ENCODE measurements at regions not wholly inside any gene's neighbourhood (a gene's known extent, or its start where the extent isn't known, plus 50 kb on each side); places are given as distances from the start of the nearest gene placed in this dataset.

- no peaks in the 10 kb centered on the region for H3K36me3 ChIP-seq
- TF ChIP-seq CTCF (IDR thresholded peaks at IDR 0.05), result no peak
- DNase-seq, result no peak
- H3K4me1 ChIP-seq, result no peaks in the 10 kb centered on the region
- no peaks in the 10 kb centered on the region for H3K9me3 ChIP-seq
- intact Hi-C loops (cut with DNase I; ENCODE audit: low total_unique reads), result no loop called here
- no peak overlapping the region for H3K27ac ChIP-seq
- H3K4me3 ChIP-seq, result no peak overlapping the region
- no peaks in the 10 kb centered on the region for H3K27me3 ChIP-seq
Observed at GRCh38 chr5:82991678-82992323, 85.4 kb downstream of the TMEM167A start.

- Histone ChIP-seq H3K27ac (no peak overlapping the region), H3K4me3 (no peak overlapping the region), H3K4me1 (no peaks in the 10 kb centered on the region), H3K36me3 (no peaks in the 10 kb centered on the region), H3K9me3 (no peaks in the 10 kb centered on the region), H3K27me3 (no peaks in the 10 kb centered on the region)
- no peak for TF ChIP-seq CTCF (IDR thresholded peaks at IDR 0.05)
- intact Hi-C loops (cut with DNase I; ENCODE audit: low total_unique reads), result no loop called here
- DNase-seq, result no peak
Observed at GRCh38 chr5:82991059-82991458, 86.1 kb downstream of the TMEM167A start.

DNA sequence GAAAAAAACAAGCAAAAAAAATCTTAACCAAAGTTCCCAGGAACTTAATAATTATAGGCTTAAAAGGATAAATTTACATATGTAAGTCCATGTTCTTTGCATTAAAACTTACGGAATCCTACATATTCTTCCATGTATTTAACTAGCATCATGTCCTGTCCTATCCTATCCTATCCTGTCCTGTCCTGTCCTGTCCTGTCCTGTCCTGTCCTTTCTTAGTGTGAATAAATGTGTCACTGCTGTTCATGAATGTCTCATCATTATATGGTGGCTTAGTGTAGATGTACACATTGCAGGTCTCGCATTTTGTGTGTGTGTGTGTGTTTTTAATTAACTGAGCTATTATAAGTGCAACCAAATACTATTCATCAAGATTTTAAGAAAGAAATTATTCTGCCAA is 90.0 kb downstream of the TMEM167A start:
- no peak for TF ChIP-seq CTCF (IDR thresholded peaks at IDR 0.05)
- DNase-seq, result no peak
- Histone ChIP-seq H3K27ac (no peak overlapping the region), H3K36me3 (no peaks in the 10 kb centered on the region), H3K4me1 (no peaks in the 10 kb centered on the region), H3K4me3 (no peak overlapping the region), H3K27me3 (no peaks in the 10 kb centered on the region), H3K9me3 (no peaks in the 10 kb centered on the region)
- intact Hi-C loops (cut with DNase I; ENCODE audit: low total_unique reads), result no loop called here

DNA sequence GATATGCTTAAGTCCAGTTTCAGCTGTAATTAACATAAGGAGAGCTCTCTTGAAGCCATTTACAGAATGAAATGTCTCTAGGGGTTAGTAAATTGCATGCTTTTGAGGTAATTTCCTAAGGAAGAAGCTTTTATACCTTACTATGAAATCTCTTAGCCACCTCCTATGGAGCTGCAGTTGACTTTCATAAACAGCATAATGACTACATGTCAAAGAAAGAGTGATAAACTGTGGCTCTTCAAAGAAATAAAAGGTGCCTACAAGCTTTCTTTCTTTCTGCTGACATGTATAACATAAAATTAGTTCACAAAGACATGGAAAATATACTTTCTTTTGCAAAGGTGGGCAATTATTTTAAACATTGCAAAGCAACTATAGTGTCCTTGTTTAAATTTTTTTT is 90.8 kb downstream of the TMEM167A start:
- H3K27me3 ChIP-seq, result no peaks in the 10 kb centered on the region
- intact Hi-C loops (cut with DNase I; ENCODE audit: low total_unique reads), result no loop called here
- H3K27ac ChIP-seq, result no peak overlapping the region
- TF ChIP-seq CTCF (IDR thresholded peaks at IDR 0.05), result no peak
- H3K4me1 ChIP-seq, result no peaks in the 10 kb centered on the region
- H3K36me3 ChIP-seq, result no peaks in the 10 kb centered on the region
- no peak overlapping the region for H3K4me3 ChIP-seq
- DNase-seq, result no peak
- H3K9me3 ChIP-seq, result no peaks in the 10 kb centered on the region

DNA sequence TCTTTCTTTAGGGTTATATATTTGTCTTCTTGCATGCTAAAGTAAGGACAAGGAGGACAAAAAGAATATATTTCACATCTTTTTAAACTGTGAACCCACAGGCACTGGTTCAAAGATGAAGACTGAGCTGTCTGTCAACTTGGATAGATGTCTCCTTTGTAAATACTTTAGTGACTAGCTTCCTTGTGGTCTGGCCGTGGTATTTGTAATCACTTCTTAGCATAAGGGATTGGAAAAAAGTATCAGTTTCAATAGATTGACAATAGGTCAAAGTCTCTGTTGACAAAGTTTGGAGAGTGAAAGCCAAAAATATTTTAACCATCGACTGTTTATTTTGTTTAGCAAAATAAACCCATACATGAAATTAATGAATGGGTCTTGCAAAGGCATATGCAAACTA is 91.4 kb downstream of the TMEM167A start:
- no peak for DNase-seq
- Histone ChIP-seq H3K27me3 (no peaks in the 10 kb centered on the region), H3K9me3 (no peaks in the 10 kb centered on the region), H3K4me1 (no peaks in the 10 kb centered on the region), H3K36me3 (no peaks in the 10 kb centered on the region), H3K27ac (no peak overlapping the region), H3K4me3 (no peak overlapping the region)
- no peak for TF ChIP-seq CTCF (IDR thresholded peaks at IDR 0.05)
- intact Hi-C loops (cut with DNase I; ENCODE audit: low total_unique reads), result no loop called here

All from tibial artery (tissue), 4 donors.